Gastroesophageal sphincter (tissue), 4 donors: ENCODE measurements at regions not wholly inside any gene's neighbourhood (a gene's known extent, or its start where the extent isn't known, plus 50 kb on each side); places are given as distances from the start of the nearest gene placed in this dataset.
A peak's percentile ranks its signal among the peaks of the same experiment; 100 is the strongest.
"Not testable (repeated sequence)": the region's sequence is repeated elsewhere in the genome, so short reads cannot be mapped to it uniquely, and the experiment has no call there.

ENCODE experiments used
- ATAC-seq: fragments of 150-250 bp; one replicate; pipeline ENCODE4 v1.9.1; 2016; ENCODE audit warnings: mild to moderate bottlenecking, moderate library complexity
- H3K27ac ChIP-seq, 4 donors: fragments of 200-600 bp; sonication (generic) in 3 of 4; 1 replicate in 3 of 4; 2 replicates in 1 of 4; pipeline ENCODE4 v1.5.1; 2016 to 2019
- H3K27me3 ChIP-seq: fragments of 200-600 bp; sonication (generic); one replicate; pipeline ENCODE4 v1.5.1; 2019
- H3K36me3 ChIP-seq, 2 donors: fragments of 200-600 bp; sonication (generic); one replicate each; pipeline ENCODE4 v1.5.1; 2019; ENCODE audit warnings: control low read depth in 1 of 2
- H3K4me1 ChIP-seq, 3 donors: fragments of 200-600 bp; sonication (generic); 1 replicate in 2 of 3; 2 replicates in 1 of 3; pipeline ENCODE4 v1.5.1; 2016 to 2019; ENCODE audit warnings: control low read depth in 2 of 3
- H3K4me3 ChIP-seq, 2 donors: fragments of 200-600 bp; sonication (generic); one replicate each; pipeline ENCODE4 v1.5.1; 2019; ENCODE audit warnings: mild to moderate bottlenecking in 1 of 2, moderate library complexity in 1 of 2
- H3K9me3 ChIP-seq, 3 donors: fragments of 200-600 bp; sonication (generic); one replicate each; pipeline ENCODE4 v1.5.1; 2017 to 2019; ENCODE audit warnings: control low read depth in 2 of 3
- CTCF ChIP-seq, 4 experiments: fragments of 200-600 bp in 2 of 4; fragments of 450-650 bp in 2 of 4; sonication (generic) in 1 of 4; IDR thresholded peaks; one replicate each; pipeline ENCODE4 v1.5.1; 2017 to 2019; ENCODE audit warnings: antibody characterized with exemption in 4 of 4, mild to moderate bottlenecking in 2 of 4, moderate library complexity in 2 of 4
- EP300 ChIP-seq: sonication (generic); formaldehyde crosslinking; IDR thresholded peaks from one replicate; pipeline ENCODE4 v1.6.1; 2017; ENCODE audit warnings: antibody characterized with exemption, mild to moderate bottlenecking
- POLR2A ChIP-seq, 2 donors: fragments of 450-650 bp; IDR thresholded peaks; one replicate each; pipeline ENCODE4 v1.6.1; 2017; ENCODE audit warnings: antibody characterized with exemption in 2 of 2, mild to moderate bottlenecking in 2 of 2, moderate library complexity in 1 of 2
- POLR2AphosphoS5 ChIP-seq: sonication (generic); formaldehyde crosslinking; IDR thresholded peaks from one replicate; pipeline ENCODE4 v1.6.1; 2017; ENCODE audit warnings: antibody characterized with exemption
- WGBS, 2 donors: methylation state at CpG; one replicate each; pipeline ENCODE4 v1.1.5; 2018; ENCODE audit warnings: low coverage in 1 of 2; 5-methylcytosine and 5-hydroxymethylcytosine counted together

- H3K27ac ChIP-seq, H3K4me3 ChIP-seq, H3K9me3 ChIP-seq, H3K36me3 ChIP-seq, H3K4me1 ChIP-seq, ATAC-seq: not testable (repeated sequence)
- 41 to 60% methylated on average over 3 to 13 of the region's 16 CpGs for WGBS, 2 donors
- peaks cover 14% of the 10 kb centered on the region for H3K27me3 ChIP-seq
- peak in 1 of 4 experiments; percentile 30 for TF ChIP-seq CTCF (IDR thresholded peaks at IDR 0.05)
These were observed 731.2 kb downstream of the TMEM121 start for GRCh38 chr14:106257569-106257994.

GRCh38 chr14:106268013-106268727 is 741.8 kb downstream of the TMEM121 start:
- no peak for ATAC-seq
- H3K27ac ChIP-seq, result no peak overlapping the region
- peaks cover 39% of the 10 kb centered on the region for H3K27me3 ChIP-seq
- no peak overlapping the region for H3K4me3 ChIP-seq
- no peaks in the 10 kb centered on the region for H3K4me1 ChIP-seq
- TF ChIP-seq POLR2AphosphoS5 (no peak), POLR2A (IDR thresholded peaks at IDR 0.05) (no peak), CTCF (IDR thresholded peaks at IDR 0.05) (no peak), EP300 (no peak)
- no peaks in the 10 kb centered on the region for H3K36me3 ChIP-seq
- H3K9me3 ChIP-seq, result no peaks in the 10 kb centered on the region
- WGBS, 2 donors, result 47 to 59% methylated on average over 16 to 17 of the region's 17 CpGs

- Histone ChIP-seq H3K36me3 (no peaks in the 10 kb centered on the region), H3K27ac (no peak overlapping the region), H3K9me3 (no peaks in the 10 kb centered on the region), H3K4me3 (no peak overlapping the region), H3K27me3 (peaks cover 30% of the 10 kb centered on the region), H3K4me1 (no peaks in the 10 kb centered on the region)
- no peak for ATAC-seq
- no peak for TF ChIP-seq POLR2AphosphoS5
- TF ChIP-seq CTCF (IDR thresholded peaks at IDR 0.05), result no peak
- no peak for TF ChIP-seq EP300
- no peak for TF ChIP-seq POLR2A (IDR thresholded peaks at IDR 0.05)
- 56 to 64% methylated on average over 2 of the region's 2 CpGs for WGBS, 2 donors
These were observed 742.6 kb downstream of the TMEM121 start for GRCh38 chr14:106269029-106269428.

- Histone ChIP-seq H3K36me3 (no peaks in the 10 kb centered on the region), H3K27me3 (peaks cover 26% of the 10 kb centered on the region), H3K9me3 (no peaks in the 10 kb centered on the region), H3K27ac (no peak overlapping the region), H3K4me1 (no peaks in the 10 kb centered on the region), H3K4me3 (no peak overlapping the region)
- TF ChIP-seq POLR2A (IDR thresholded peaks at IDR 0.05), result no peak
- TF ChIP-seq EP300, result no peak
- TF ChIP-seq POLR2AphosphoS5, result no peak
- no peak for TF ChIP-seq CTCF (IDR thresholded peaks at IDR 0.05)
- WGBS, 2 donors, result 62 to 73% methylated on average over 12 of the region's 12 CpGs
- no peak for ATAC-seq
These were observed 743.2 kb downstream of the TMEM121 start for GRCh38 chr14:106269451-106270204.

GRCh38 chr14:106270476-106271121 is 744.2 kb downstream of the TMEM121 start:
- ATAC-seq, H3K27ac ChIP-seq, H3K4me3 ChIP-seq, H3K36me3 ChIP-seq, H3K9me3 ChIP-seq, H3K4me1 ChIP-seq: not testable (repeated sequence)
- H3K27me3 ChIP-seq, result peaks cover 35% of the 10 kb centered on the region
- WGBS, 2 donors, result 24% methylated on average over 3 of the region's 4 CpGs
